ENCODE measurements at regions not wholly inside any gene's neighbourhood (a gene's known extent, or its start where the extent isn't known, plus 50 kb on each side); places are given as distances from the start of the nearest gene placed in this dataset.

DNA sequence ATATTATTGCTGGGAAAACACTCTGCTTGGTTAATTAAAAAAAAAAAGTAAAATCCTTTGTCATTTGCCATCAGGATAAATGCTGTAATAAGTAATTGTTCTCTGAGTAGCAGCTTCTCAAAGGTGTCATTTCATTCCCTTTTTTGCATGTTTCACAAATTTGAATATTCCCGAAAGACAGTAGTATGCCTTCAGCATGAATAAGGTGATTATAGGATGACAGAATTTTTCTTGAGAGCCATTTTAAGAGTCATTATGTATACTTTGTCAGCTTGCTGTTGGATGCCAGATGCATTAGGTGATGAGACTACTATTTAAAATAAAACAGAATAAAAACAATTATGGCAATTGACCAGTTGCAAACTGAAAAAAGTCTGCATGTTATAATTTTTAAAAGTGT is 200.7 kb downstream of the HDGFL1 start:
- TF ChIP-seq EZH2 (IDR thresholded peaks at IDR 0.05) (no peak), POLR2AphosphoS5 (IDR thresholded peaks at IDR 0.05; ENCODE audit: borderline replicate concordance, low read depth, low read length) (no peak)
